ENCODE measurements at regions not wholly inside any gene's neighbourhood (a gene's known extent, or its start where the extent isn't known, plus 50 kb on each side); places are given as distances from the start of the nearest gene placed in this dataset.

GRCh38 chr2:155722290-155722689 is 610.2 kb downstream of the NR4A2 start:
- TF ChIP-seq CTCF (IDR thresholded peaks at IDR 0.05) (no peak), POLR2A (IDR thresholded peaks at IDR 0.05) (no peak)
